OCI-LY7 (cell line): ENCODE measurements at regions not wholly inside any gene's neighbourhood (a gene's known extent, or its start where the extent isn't known, plus 50 kb on each side); places are given as distances from the start of the nearest gene placed in this dataset.

ENCODE experiments used
- BruUV-seq: library from RNA; stranded (reverse); fragments of 400-500 nt; replicated peaks from 2 replicates; lab custom pipeline; 2021; lab: Mats Ljungman, UMichigan
- CTCF ChIA-PET: fragments of 300-600 bp; sonication (Branson Sonifier 250); formaldehyde crosslinking; loops from one replicate; lab custom pipeline; 2022; ENCODE audit warnings: antibody characterized with exemption; ENCODE audit not compliant: unreplicated experiment; lab: Charles Lee
- POLR2A ChIA-PET: fragments of 300-600 bp; sonication (Branson Sonifier 250); formaldehyde crosslinking; loops from one replicate; lab custom pipeline; 2022; ENCODE audit warnings: antibody characterized with exemption; lab: Charles Lee
- DNase-seq: peaks from one replicate; pipeline ENCODE4 v3.0.0-alpha.2; 2015; ENCODE audit warnings: low spot score
- H2AFZ ChIP-seq: fragments of 200-600 bp; sonication (generic), shearing (Covaris generic); 2 replicates; pipeline ENCODE4 v1.6.1; 2014; ENCODE audit warnings: mild to moderate bottlenecking, antibody characterized with exemption, low read length, moderate library complexity
- H3K27ac ChIP-seq: fragments of 200-600 bp; sonication (generic); 2 replicates; pipeline ENCODE4 v1.5.1; 2014; ENCODE audit warnings: mixed run types, low read depth, mild to moderate bottlenecking, moderate library complexity, low read length, inconsistent platforms; ENCODE audit not compliant: poor library complexity, severe bottlenecking
- H3K36me3 ChIP-seq: fragments of 200-600 bp; sonication (generic); 2 replicates; pipeline ENCODE4 v1.6.1; 2014; ENCODE audit warnings: mild to moderate bottlenecking, antibody characterized with exemption, low read length, moderate library complexity, mixed read lengths; ENCODE audit not compliant: insufficient read depth
- H3K4me1 ChIP-seq: fragments of 200-600 bp; sonication (generic); 2 replicates; pipeline ENCODE4 v1.5.1; 2014; ENCODE audit warnings: mild to moderate bottlenecking, low read length; ENCODE audit not compliant: insufficient read depth, poor library complexity, severe bottlenecking
- H3K4me2 ChIP-seq: fragments of 200-600 bp; sonication (generic); 2 replicates; pipeline ENCODE4 v1.6.1; 2014; ENCODE audit warnings: mild to moderate bottlenecking, low read length
- H3K4me3 ChIP-seq: fragments of 200-600 bp; sonication (generic); 2 replicates; pipeline ENCODE4 v1.5.1; 2014; ENCODE audit warnings: mild to moderate bottlenecking, low read depth, low read length; ENCODE audit not compliant: poor library complexity, severe bottlenecking
- H3K79me2 ChIP-seq: fragments of 200-600 bp; sonication (generic); 2 replicates; pipeline ENCODE4 v1.6.1; 2016; ENCODE audit warnings: low read depth, mild to moderate bottlenecking, low read length, moderate library complexity, mixed read lengths; ENCODE audit not compliant: insufficient read depth
- H3K9me2 ChIP-seq: fragments of 200-600 bp; sonication (generic); 2 replicates; pipeline ENCODE4 v1.6.1; 2016; ENCODE audit warnings: mild to moderate bottlenecking, low read length, mixed read lengths; ENCODE audit not compliant: insufficient read depth
- H3K9me3 ChIP-seq: fragments of 200-600 bp; sonication (generic); 2 replicates; pipeline ENCODE4 v1.6.1; 2014; ENCODE audit warnings: mild to moderate bottlenecking, mixed run types, low read length, mixed read lengths
- H4K20me1 ChIP-seq: fragments of 200-600 bp; sonication (generic); 2 replicates; pipeline ENCODE4 v1.6.1; 2014; ENCODE audit warnings: mild to moderate bottlenecking, antibody characterized with exemption, low read length, moderate library complexity, mixed read lengths; ENCODE audit not compliant: insufficient read depth
- CTCF ChIP-seq: fragments of 200-600 bp; sonication (generic); conservative IDR thresholded peaks from 2 replicates; pipeline ENCODE4 v1.5.1; 2014; ENCODE audit warnings: mild to moderate bottlenecking, antibody characterized with exemption, low read length, moderate library complexity, mixed read lengths
- EZH2phosphoT487 ChIP-seq: fragments of 200-600 bp; sonication (generic); IDR thresholded peaks from 2 replicates; pipeline ENCODE4 v1.6.1; 2018; ENCODE audit warnings: low read depth, borderline replicate concordance, mild to moderate bottlenecking, mixed run types, antibody characterized with exemption, low read length, moderate library complexity, mixed read lengths
- intact Hi-C: fragments of 100-400 bp; cut with micrococcal nuclease; formaldehyde crosslinking; loops from one replicate; pipeline ENCODE4 v1.10.0; 2022; ENCODE audit not compliant: unreplicated experiment

- Histone ChIP-seq H3K36me3 (no peaks in the 10 kb centered on the region), H3K4me2 (no peak overlapping the region), H3K9me3 (0 out of 2 replicates have a peak, but pooled peaks cover 4% of the 10 kb centered on the region), H4K20me1 (no peaks in the 10 kb centered on the region), H3K79me2 (no peaks in the 10 kb centered on the region), H3K4me1 (no peaks in the 10 kb centered on the region), H2AFZ (no peak overlapping the region), H3K27ac (no peak overlapping the region), H3K9me2 (no peaks in the 10 kb centered on the region), H3K4me3 (no peak overlapping the region)
- CTCF ChIA-PET, result no interaction called here
- no TSS peak for BruUV-seq
- POLR2A ChIA-PET, result no interaction called here
- DNase-seq, result no peak
- no peak for TF ChIP-seq EZH2phosphoT487
- no peak for TF ChIP-seq CTCF
- intact Hi-C loops, result no loop called here
These were observed 74.4 kb upstream of the SOD3 start for GRCh38 chr4:24720979-24721378.

- 0 out of 2 replicates have a peak, but pooled peaks cover 4% of the 10 kb centered on the region for H3K9me3 ChIP-seq
- H3K4me1 ChIP-seq, result no peaks in the 10 kb centered on the region
- no peaks in the 10 kb centered on the region for H4K20me1 ChIP-seq
- no peaks in the 10 kb centered on the region for H3K79me2 ChIP-seq
- no peak overlapping the region for H3K27ac ChIP-seq
- no peaks in the 10 kb centered on the region for H3K9me2 ChIP-seq
- POLR2A ChIA-PET, result interaction anchor here (0.7 kb wide), 1 partner anchor 235 kb away, joined by 3 read pairs; no protein-coding TSS in a partner anchor
- no TSS peak for BruUV-seq
- no peak overlapping the region for H2AFZ ChIP-seq
- DNase-seq, result no peak
- H3K36me3 ChIP-seq, result no peaks in the 10 kb centered on the region
- H3K4me2 ChIP-seq, result no peak overlapping the region
- no peak for TF ChIP-seq CTCF
- no peak for TF ChIP-seq EZH2phosphoT487
- H3K4me3 ChIP-seq, result no peak overlapping the region
- CTCF ChIA-PET, result no interaction called here
- intact Hi-C loops, result no loop called here
These were observed 73.3 kb upstream of the SOD3 start for GRCh38 chr4:24722026-24722568.

- no peak for DNase-seq
- Histone ChIP-seq H4K20me1 (no peaks in the 10 kb centered on the region), H3K4me2 (no peak overlapping the region), H3K4me1 (no peaks in the 10 kb centered on the region), H3K79me2 (no peaks in the 10 kb centered on the region), H3K4me3 (no peak overlapping the region), H2AFZ (no peak overlapping the region), H3K27ac (no peak overlapping the region), H3K36me3 (no peaks in the 10 kb centered on the region), H3K9me3 (no peaks in the 10 kb centered on the region), H3K9me2 (no peaks in the 10 kb centered on the region)
- no TSS peak for BruUV-seq
- ChIA-PET POLR2A (interaction anchor here (0.5 kb wide), 1 partner anchor 784 kb away, joined by 5 read pairs; no protein-coding TSS in a partner anchor), CTCF (no interaction called here)
- intact Hi-C loops, result no loop called here
- no peak for TF ChIP-seq CTCF
- TF ChIP-seq EZH2phosphoT487, result no peak
These were observed 67.8 kb upstream of the SOD3 start for GRCh38 chr4:24727390-24728224.
